ENCODE measurements at regions not wholly inside any gene's neighbourhood (a gene's known extent, or its start where the extent isn't known, plus 50 kb on each side); places are given as distances from the start of the nearest gene placed in this dataset.
A peak's percentile ranks its signal among the peaks of the same experiment; 100 is the strongest.
"Not testable (repeated sequence)": the region's sequence is repeated elsewhere in the genome, so short reads cannot be mapped to it uniquely, and the experiment has no call there.

DNA sequence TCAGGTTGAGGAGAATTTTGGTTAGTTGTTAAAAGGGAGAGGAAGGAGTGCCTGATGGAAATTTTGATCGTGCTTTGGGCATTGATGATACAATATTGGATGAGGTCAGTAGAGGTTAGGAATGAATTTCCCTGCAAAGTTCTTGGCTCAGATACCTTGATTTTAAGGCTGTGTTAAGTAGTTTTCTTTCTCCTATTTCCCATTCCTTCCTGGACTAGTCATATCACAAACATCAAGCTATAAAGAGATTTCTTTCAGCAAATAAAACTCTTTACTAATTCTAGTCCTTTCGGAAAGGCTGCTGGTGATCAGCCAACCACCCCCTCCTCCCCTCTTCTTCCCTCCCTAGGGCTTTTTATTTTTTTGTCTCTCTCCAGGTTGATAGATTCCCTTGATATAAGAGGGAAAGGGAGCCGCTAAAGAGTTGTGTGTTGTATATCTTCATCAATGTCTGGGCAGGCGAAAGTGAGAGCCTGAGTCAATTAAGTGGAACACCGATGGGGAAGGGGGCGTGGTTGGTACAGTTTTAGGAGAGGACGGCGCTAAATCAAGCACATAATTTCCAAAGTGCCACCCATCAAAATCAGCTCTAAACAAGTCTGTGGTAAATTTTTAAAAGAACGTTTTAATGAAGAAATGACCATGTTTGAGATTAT is 100.1 kb upstream of the PLXNA2 start:
- no peak for FAIRE-seq
- no peak for DNase-seq (ENCODE audit: low spot score in 2 of 2)

DNA sequence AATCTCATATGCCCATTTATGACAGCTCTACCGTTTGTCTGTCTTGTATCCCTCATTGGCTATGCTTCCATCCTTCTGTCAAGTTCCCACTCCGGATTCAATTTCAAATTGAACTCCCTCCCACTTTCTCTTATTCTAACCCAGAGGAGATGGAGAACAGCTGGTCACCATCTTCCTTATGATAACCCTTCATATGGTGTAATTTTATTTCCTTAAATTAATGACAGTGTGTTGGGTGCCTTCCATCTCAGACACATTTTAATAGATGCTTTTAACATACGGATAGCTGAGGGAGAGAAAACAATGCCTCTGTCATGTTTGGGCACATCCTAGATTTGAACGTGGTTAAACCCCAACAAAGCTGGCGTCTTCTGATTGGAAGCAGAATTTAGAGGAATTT is 103.0 kb upstream of the PLXNA2 start:
- FAIRE-seq (no peak), DNase-seq (ENCODE audit: low spot score in 2 of 2) (no peak)

DNA sequence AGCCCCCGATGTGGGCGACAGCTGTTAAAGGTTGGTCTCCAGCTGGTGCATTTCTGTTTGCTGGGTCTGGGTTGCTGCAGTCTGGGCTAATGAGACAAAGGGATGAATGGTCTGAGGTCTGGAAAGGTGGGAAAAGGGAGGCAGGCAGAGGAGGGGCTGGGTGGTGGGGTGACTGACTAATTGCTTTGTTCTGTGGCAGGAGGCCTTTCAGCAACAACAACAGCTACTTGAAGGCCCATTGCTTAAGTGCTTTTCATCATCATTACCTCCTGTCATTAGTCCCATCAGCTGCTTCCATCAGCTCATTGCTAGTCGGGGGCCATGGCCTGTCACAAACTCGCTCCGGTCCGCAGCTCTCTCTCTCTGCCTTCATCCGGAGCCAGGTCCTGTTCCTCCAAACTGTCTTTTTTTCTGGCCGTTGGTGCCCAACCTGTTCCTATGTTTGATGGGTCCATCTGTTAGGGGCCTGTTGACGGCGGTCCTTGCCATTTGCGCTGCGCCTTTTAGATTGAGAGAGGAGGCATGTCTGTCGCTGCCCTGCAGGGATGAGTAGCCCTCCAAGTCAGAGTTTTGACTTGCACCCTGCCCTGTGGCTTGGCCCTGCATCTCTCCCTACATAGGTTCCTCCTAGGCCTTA is 105.6 kb upstream of the PLXNA2 start:
- FAIRE-seq: no peak
- no peak for DNase-seq (ENCODE audit: low spot score in 2 of 2)

GRCh38 chr1:208350815-208351214 is 106.6 kb upstream of the PLXNA2 start:
- FAIRE-seq: peak; percentile 44
- DNase-seq (ENCODE audit: low spot score in 2 of 2): no peak

- FAIRE-seq (no peak), DNase-seq (ENCODE audit: low spot score in 2 of 2) (no peak)
Measured at GRCh38 chr1:208351838-208352237, 107.7 kb upstream of the PLXNA2 start.

DNA sequence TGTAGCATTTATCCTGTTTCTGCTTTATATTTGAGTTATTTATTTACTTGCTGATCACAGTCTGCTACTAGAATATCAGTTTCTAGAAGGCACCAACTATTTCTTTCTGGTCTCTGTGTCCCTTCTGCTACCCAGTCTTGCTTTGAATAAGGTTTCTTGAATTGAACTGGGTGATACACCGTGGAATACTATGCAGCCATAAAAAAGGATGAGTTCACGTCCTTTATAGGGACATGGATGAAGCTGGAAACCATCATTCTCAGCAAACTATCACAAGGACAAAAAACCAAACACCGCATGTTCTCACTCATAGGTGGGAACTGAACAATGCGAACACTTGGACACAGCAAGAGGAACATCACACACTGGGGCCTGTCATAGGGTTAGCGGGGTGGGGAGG is 109.6 kb upstream of the PLXNA2 start:
- FAIRE-seq; DNase-seq (ENCODE audit: low spot score in 2 of 2): not testable (repeated sequence)

GRCh38 chr1:208357644-208358507 is 113.7 kb upstream of the PLXNA2 start:
- FAIRE-seq (no peak), DNase-seq (ENCODE audit: low spot score in 2 of 2) (no peak)

DNA sequence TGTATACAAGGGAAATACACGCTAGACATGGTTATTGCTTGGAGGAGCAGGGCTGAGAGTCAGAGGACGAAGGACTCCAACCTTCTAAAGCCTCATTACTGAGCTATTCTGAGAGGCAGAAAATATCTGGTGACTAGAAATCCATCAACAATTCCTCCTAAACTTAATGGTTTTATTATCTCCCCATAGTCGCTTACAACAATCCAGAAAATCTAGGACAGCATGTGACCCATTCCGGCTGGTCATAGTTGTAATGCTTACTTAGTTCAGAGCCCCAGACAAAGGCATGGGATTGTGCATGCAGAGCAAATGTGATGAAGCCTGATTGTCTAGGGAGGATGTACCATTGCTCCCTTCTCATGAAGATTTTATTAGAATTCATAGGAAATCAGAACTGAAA is 114.5 kb upstream of the PLXNA2 start:
- FAIRE-seq: no peak

DNA sequence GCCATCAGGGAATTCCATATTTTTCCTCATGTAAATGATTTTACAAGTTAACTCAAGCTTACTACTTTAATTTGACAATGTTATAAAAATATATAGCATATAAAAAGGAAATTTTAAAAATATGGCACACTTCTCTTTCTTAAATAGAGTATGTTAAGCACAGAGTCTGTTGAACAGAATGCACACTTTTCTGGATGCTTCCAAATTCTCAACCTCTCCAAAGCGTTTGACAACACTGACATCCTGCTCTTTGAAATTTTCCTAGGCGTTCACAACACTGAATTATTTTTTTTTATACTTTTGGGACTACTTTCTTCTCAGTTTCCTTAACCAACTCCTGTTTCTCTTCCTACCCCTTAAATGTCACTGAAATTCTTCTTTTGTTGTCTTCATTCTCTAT is 117.8 kb upstream of the PLXNA2 start:
- DNase-seq (ENCODE audit: low spot score in 2 of 2) (no peak), FAIRE-seq (no peak)

More for the DNA sequence above, 114.5 kb upstream of the PLXNA2 start:
- DNase-seq (ENCODE audit: low spot score in 2 of 2): no peak

DNA sequence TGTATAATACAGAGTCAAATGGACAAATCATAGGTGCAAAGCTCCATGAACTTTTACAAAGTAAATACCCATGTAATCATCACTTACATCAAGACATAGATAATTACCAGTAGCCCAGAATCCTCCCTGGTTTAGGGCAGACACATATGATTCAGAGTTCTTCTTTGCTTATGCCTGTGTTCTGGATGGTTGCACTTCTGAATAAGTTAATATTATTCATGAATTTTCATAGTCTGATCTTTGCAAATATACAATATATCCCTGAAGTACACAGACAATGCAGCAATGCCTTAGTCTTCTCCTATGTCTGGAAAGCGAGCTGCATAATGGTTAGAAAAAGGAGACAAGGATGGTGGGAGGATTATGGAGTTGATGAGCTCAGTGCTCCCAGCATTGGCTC is 122.4 kb upstream of the PLXNA2 start:
- FAIRE-seq: no peak
- no peak for DNase-seq (ENCODE audit: low spot score in 2 of 2)

DNA sequence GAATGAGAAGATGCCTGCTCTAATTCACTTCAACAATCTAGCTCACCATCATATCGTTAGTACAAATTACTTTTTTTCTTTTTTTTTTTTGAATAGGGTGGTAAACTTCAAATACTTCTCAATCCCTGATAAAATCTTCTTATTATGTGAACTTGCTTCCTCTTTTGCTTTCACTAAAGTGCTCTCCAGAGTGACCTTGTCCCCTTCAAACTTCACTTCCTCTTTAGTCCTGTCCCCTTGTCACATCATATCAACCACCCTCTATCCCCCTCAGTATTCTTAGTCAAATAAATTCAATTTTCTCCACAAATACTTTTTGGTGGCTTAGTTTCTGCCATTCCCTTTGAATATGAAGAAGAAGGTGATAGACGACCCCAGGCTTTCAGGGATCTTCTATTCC is 124.9 kb upstream of the PLXNA2 start:
- DNase-seq (ENCODE audit: low spot score in 2 of 2) (no peak), FAIRE-seq (no peak)

- FAIRE-seq: no peak
- no peak for DNase-seq (ENCODE audit: low spot score in 2 of 2)
Measured at GRCh38 chr1:208369658-208370057, 125.5 kb upstream of the PLXNA2 start.

- FAIRE-seq (no peak), DNase-seq (ENCODE audit: low spot score in 2 of 2) (no peak)
Measured at GRCh38 chr1:208374391-208374941, 130.3 kb upstream of the PLXNA2 start.

DNA sequence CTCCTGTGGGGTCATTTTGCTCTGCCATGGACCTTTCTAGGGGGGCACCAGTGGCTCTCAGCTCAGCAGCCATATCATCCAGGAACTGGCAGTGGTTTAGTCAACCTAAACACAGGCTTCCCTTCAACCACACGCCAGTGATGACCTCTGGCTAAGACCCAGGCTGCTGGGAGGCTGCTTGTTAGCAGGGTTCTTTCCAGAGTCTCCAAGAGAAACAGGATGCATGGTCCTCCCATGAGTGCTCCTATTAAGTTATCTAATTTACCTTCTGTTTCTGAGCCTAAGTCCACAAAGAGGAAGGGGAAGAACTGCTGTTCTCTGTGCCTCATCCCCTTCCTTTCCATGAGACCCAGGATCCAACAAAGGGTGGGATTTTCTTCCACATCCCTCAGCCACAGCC is 137.3 kb upstream of the PLXNA2 start:
- FAIRE-seq (no peak), DNase-seq (ENCODE audit: low spot score in 2 of 2) (no peak)

- DNase-seq (ENCODE audit: low spot score in 2 of 2) (no peak), FAIRE-seq (no peak)
Measured at GRCh38 chr1:208387908-208388811, 144.0 kb upstream of the PLXNA2 start.

GRCh38 chr1:208393416-208393815 is 149.2 kb upstream of the PLXNA2 start:
- DNase-seq (ENCODE audit: low spot score in 2 of 2) (no peak), FAIRE-seq (no peak)

GRCh38 chr1:208393826-208394225 is 149.6 kb upstream of the PLXNA2 start:
- no peak for DNase-seq (ENCODE audit: low spot score in 2 of 2)
- no peak for FAIRE-seq

GRCh38 chr1:208397286-208397685 is 153.1 kb upstream of the PLXNA2 start:
- DNase-seq (ENCODE audit: low spot score in 2 of 2) (no peak), FAIRE-seq (no peak)

GRCh38 chr1:208405014-208405413 is 160.8 kb upstream of the PLXNA2 start:
- FAIRE-seq (no peak), DNase-seq (ENCODE audit: low spot score in 2 of 2) (no peak)

DNA sequence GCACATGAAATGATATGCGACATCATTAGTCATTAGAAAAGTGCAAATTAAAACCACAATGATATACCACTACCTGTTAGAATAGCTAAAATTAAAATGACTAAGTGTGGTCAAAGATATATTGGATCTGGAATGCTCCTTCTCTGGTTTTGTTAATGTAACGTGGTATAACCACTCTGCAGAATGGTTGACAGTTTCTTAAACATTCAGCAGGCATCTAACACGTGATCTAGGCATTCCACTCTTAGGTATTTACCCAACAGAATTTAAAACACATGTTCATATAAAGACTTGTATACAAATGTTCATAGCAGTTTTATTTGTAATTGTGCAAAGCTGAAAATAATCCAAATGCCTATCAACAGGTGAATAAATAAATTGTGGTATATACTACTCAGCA is 165.0 kb upstream of the PLXNA2 start:
- DNase-seq (ENCODE audit: low spot score in 2 of 2) (no peak), FAIRE-seq (no peak)
